Loucy (cell line): ENCODE measurements at regions not wholly inside any gene's neighbourhood (a gene's known extent, or its start where the extent isn't known, plus 50 kb on each side); places are given as distances from the start of the nearest gene placed in this dataset.

Experiments
- EZH2phosphoT487 ChIP-seq: fragments of 200-600 bp; IDR thresholded peaks from 2 replicates; pipeline ENCODE4 v1.6.1; 2018; ENCODE audit warnings: antibody characterized with exemption, mild to moderate bottlenecking, moderate library complexity, borderline replicate concordance
- TF ChIP-seq, protein P1 (sequence below): fragments of 200-600 bp; sonication (generic); conservative IDR thresholded peaks from 2 replicates; pipeline ENCODE4 v1.5.1; 2014; ENCODE audit warnings: mild to moderate bottlenecking, antibody characterized with exemption, low read length

DNA sequence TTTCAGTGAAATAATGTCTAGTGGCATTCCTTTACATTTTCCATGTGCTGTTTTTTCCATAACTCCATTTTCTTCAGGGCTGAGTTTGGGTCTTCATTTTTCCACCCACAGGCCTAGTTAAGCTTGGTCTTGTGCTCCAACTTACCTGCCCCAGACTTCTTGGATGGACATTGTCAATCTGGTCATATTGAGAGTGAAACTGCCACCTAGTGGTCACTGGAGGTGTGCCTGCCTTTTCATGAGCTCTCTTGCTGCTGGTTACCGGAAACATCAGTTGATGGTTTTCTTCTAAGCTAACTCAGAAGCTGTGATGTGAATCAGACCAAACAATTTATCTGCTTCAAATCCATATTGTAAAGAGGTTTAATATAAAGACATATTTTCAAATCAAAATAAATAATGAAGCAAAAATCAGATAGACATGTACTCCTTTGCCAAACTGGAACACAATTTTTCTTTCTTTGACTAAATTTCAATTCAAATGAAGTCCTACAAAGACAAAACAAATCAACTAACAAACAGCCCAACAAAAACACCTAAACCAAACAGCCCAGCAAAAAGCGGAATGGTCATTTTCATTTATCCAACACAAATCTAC, 135.1 kb upstream of the RASGRP1 start:
- TF ChIP-seq, protein P1, sequence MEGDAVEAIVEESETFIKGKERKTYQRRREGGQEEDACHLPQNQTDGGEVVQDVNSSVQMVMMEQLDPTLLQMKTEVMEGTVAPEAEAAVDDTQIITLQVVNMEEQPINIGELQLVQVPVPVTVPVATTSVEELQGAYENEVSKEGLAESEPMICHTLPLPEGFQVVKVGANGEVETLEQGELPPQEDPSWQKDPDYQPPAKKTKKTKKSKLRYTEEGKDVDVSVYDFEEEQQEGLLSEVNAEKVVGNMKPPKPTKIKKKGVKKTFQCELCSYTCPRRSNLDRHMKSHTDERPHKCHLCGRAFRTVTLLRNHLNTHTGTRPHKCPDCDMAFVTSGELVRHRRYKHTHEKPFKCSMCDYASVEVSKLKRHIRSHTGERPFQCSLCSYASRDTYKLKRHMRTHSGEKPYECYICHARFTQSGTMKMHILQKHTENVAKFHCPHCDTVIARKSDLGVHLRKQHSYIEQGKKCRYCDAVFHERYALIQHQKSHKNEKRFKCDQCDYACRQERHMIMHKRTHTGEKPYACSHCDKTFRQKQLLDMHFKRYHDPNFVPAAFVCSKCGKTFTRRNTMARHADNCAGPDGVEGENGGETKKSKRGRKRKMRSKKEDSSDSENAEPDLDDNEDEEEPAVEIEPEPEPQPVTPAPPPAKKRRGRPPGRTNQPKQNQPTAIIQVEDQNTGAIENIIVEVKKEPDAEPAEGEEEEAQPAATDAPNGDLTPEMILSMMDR = peak; percentile 98
- no peak for TF ChIP-seq EZH2phosphoT487
